GM12878 (cell line): ENCODE measurements at regions not wholly inside any gene's neighbourhood (a gene's known extent, or its start where the extent isn't known, plus 50 kb on each side); places are given as distances from the start of the nearest gene placed in this dataset.

ENCODE experiments used
- ATAC-seq: fragments of 200-7000 bp; cut with Tn5 transposase; 3 replicates; pipeline ENCODE4 v1.9.1; 2020; ENCODE audit warnings: mild to moderate bottlenecking, moderate library complexity
- BruUV-seq: library from RNA; stranded (reverse); fragments of 400-500 nt; replicated peaks from 2 replicates; lab custom pipeline; 2021; lab: Mats Ljungman, UMichigan
- CTCF ChIA-PET: fragments of 300-600 bp; sonication (Branson Sonifier 250); formaldehyde crosslinking; extraction: SDS; loops from one replicate; lab custom pipeline; 2021; ENCODE audit warnings: inconsistent platforms; lab: Yijun Ruan, JAX
- POLR2A ChIA-PET: fragments of 350-600 bp; formaldehyde crosslinking; extraction: SDS; loops from one replicate; lab custom pipeline; 2021; ENCODE audit warnings: inconsistent platforms; lab: Charles Lee
- RAD21 ChIA-PET: fragments of 300-600 bp; sonication (Branson Sonifier 250); formaldehyde crosslinking; loops from one replicate; lab custom pipeline; 2023; ENCODE audit warnings: antibody characterized with exemption; ENCODE audit not compliant: unreplicated experiment; lab: Charles Lee
- SMC1A ChIA-PET: fragments of 300-600 bp; sonication (Branson Sonifier 250); formaldehyde crosslinking; loops from one replicate; lab custom pipeline; 2023; ENCODE audit not compliant: unreplicated experiment, uncharacterized antibody; lab: Charles Lee
- DNase-seq: peaks from one replicate; pipeline ENCODE4 v3.0.0-alpha.2; 2011; ENCODE audit warnings: low read depth, low spot score
- FAIRE-seq: peaks from 3 replicates; lab custom pipeline; 2011; peaks lifted over from hg19 to GRCh38; lab: Jason Lieb, UNC
- H2AFZ ChIP-seq: 2 replicates; pipeline ENCODE4 v1.6.0; 2011; ENCODE audit warnings: low read depth, low read length, control low read depth; ENCODE audit not compliant: control insufficient read depth
- H3K27ac ChIP-seq: 2 replicates; pipeline ENCODE4 v1.5.1; 2011; ENCODE audit warnings: control low read depth; ENCODE audit not compliant: control insufficient read depth, insufficient read depth
- H3K27me3 ChIP-seq, 2 experiments: replicated peaks in 1 of 2; 2 replicates each; pipeline versions ENCODE4 v1.6.0 to v1.6.1; 2011; ENCODE audit warnings: low read length in 1 of 2; ENCODE audit not compliant: control insufficient read depth in 2 of 2, insufficient read depth in 2 of 2
- H3K36me3 ChIP-seq, 2 experiments: 2 replicates each; pipeline ENCODE4 v1.5.1; 2011; ENCODE audit warnings: low read length in 1 of 2; ENCODE audit not compliant: control insufficient read depth in 2 of 2, insufficient read depth in 2 of 2
- H3K4me1 ChIP-seq: 2 replicates; pipeline ENCODE4 v1.6.1; 2011; ENCODE audit warnings: mild to moderate bottlenecking, low read length, moderate library complexity, mixed read lengths; ENCODE audit not compliant: control insufficient read depth, insufficient read depth
- H3K4me2 ChIP-seq: 2 replicates; pipeline ENCODE4 v1.6.0; 2011; ENCODE audit warnings: control low read depth; ENCODE audit not compliant: control insufficient read depth, insufficient read depth
- H3K4me3 ChIP-seq: fragments of 200-600 bp; sonication (generic); 2 replicates; pipeline ENCODE4 v1.5.1; 2016
- H3K79me2 ChIP-seq: 2 replicates; pipeline ENCODE4 v1.6.0; 2011; ENCODE audit warnings: low read length; ENCODE audit not compliant: control insufficient read depth, insufficient read depth
- H3K9ac ChIP-seq: 2 replicates; pipeline ENCODE4 v1.8.0; 2011; ENCODE audit warnings: low read length, control low read depth, mixed read lengths; ENCODE audit not compliant: control insufficient read depth, insufficient read depth
- H3K9me3 ChIP-seq: replicated peaks from 3 replicates; pipeline ENCODE4 v1.5.1; 2011; ENCODE audit warnings: mild to moderate bottlenecking, low read length; ENCODE audit not compliant: control insufficient read depth, insufficient read depth
- H4K20me1 ChIP-seq: 2 replicates; pipeline ENCODE4 v1.6.0; 2011; ENCODE audit not compliant: control insufficient read depth, insufficient read depth
- EZH2 ChIP-seq: IDR thresholded peaks from 2 replicates; pipeline ENCODE4 v1.6.1; 2012; ENCODE audit warnings: low read depth, mild to moderate bottlenecking, control low read depth, inconsistent platforms, low read length, borderline replicate concordance; ENCODE audit not compliant: control insufficient read depth
- NR2C1 ChIP-seq: fragments of 450-650 bp; IDR thresholded peaks from 2 replicates; pipeline ENCODE4 v1.6.1; 2017; ENCODE audit warnings: antibody characterized with exemption, mild to moderate bottlenecking, moderate library complexity
- POLR2A ChIP-seq: IDR thresholded peaks from 2 replicates; pipeline ENCODE4 v1.6.1; 2011; ENCODE audit warnings: low read depth, mild to moderate bottlenecking, low read length
- RAD51 ChIP-seq: fragments of 450-650 bp; IDR thresholded peaks from 2 replicates; pipeline ENCODE4 v1.6.1; 2016; ENCODE audit warnings: moderate library complexity, mild to moderate bottlenecking, inconsistent platforms
- SMAD5 ChIP-seq: IDR thresholded peaks from 2 replicates; pipeline ENCODE4 v1.6.1; 2016; ENCODE audit warnings: antibody characterized with exemption, low read depth
- SMC3 ChIP-seq: IDR thresholded peaks from 2 replicates; pipeline ENCODE4 v1.6.1; 2011; ENCODE audit warnings: low read length, improper control_type of control experiment, borderline replicate concordance
- ZNF217 ChIP-seq: fragments of 450-650 bp; IDR thresholded peaks from 2 replicates; pipeline ENCODE4 v1.6.1; 2017; ENCODE audit warnings: antibody characterized with exemption, mild to moderate bottlenecking
- in situ Hi-C: fragments of 300-500 bp; cut with MboI; formaldehyde crosslinking; loops from 9 replicates; pipeline ENCODE4 v1.14.3; 2018; ENCODE audit warnings: mixed read lengths
- intact Hi-C: fragments of 100-400 bp; cut with micrococcal nuclease; formaldehyde crosslinking; loops from one replicate; pipeline ENCODE4 v1.14.2; 2022; ENCODE audit not compliant: unreplicated experiment
- TF ChIP-seq, protein P1 (sequence below): fragments of 450-650 bp; formaldehyde crosslinking; IDR thresholded peaks from 2 replicates; pipeline ENCODE4 v1.5.0; 2022; ENCODE audit warnings: mild to moderate bottlenecking, missing genetic modification characterization
- TF ChIP-seq, protein P2 (sequence below): IDR thresholded peaks from 2 replicates; pipeline ENCODE4 v1.6.1; 2012; ENCODE audit warnings: low read depth, low read length, improper control_type of control experiment
- TF ChIP-seq, protein P3 (sequence below): fragments of 450-650 bp; IDR thresholded peaks from 2 replicates; pipeline ENCODE4 v1.6.1; 2017; ENCODE audit warnings: mild to moderate bottlenecking
- TF ChIP-seq, protein P4 (sequence below): fragments of 450-650 bp; formaldehyde crosslinking; IDR thresholded peaks from 2 replicates; pipeline ENCODE4 v1.4.0; 2022; ENCODE audit warnings: mild to moderate bottlenecking, moderate library complexity
- TF ChIP-seq, protein P5 (sequence below): fragments of 450-650 bp; IDR thresholded peaks from 2 replicates; pipeline ENCODE4 v1.6.1; 2016; ENCODE audit warnings: mild to moderate bottlenecking
- TF ChIP-seq, protein P6 (sequence below): IDR thresholded peaks from 2 replicates; pipeline ENCODE4 v1.6.1; 2011; ENCODE audit warnings: mild to moderate bottlenecking, low read depth, low read length, moderate library complexity; ENCODE audit not compliant: insufficient replicate concordance

DNA sequence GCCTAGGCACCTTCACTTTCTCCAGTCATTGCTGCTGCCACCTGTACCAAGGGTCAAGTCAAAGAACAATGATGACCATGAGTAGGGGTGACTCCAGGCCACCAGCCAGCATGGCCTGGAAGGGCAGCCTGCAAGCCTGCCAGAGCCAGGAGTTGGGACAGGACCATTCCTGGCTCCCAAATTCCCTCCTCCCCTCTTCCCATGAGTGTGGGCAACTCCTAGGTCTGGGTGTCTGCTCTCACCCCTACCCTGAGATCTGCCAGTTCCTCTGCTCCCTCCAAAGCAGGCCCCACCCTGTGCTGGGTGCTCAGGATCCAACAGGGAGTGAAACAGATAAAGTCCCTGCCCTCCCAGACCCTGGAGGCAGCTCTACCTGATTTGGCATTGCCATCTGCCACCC lies 125.8 kb upstream of the NANOS1 start:
- ATAC-seq (no peak), DNase-seq (no peak), FAIRE-seq (no peak)
- ChIA-PET POLR2A (no interaction called here), CTCF (no interaction called here), SMC1A (no interaction called here), RAD21 (no interaction called here)
- Histone ChIP-seq H3K4me3 (no peak overlapping the region), H3K27me3 (no peaks in the 10 kb centered on the region), H3K4me1 (no peaks in the 10 kb centered on the region), H3K9ac (no peak overlapping the region), H3K36me3 (no peaks in the 10 kb centered on the region), H4K20me1 (no peaks in the 10 kb centered on the region), H3K79me2 (no peaks in the 10 kb centered on the region), H3K9me3 (no peaks in the 10 kb centered on the region), H3K27ac (no peak overlapping the region), H2AFZ (no peak overlapping the region), H3K4me2 (no peak overlapping the region)
- no TSS peak for BruUV-seq
- intact Hi-C loops (no loop called here), in situ Hi-C loops (no loop called here)
- TF ChIP-seq, protein P1, sequence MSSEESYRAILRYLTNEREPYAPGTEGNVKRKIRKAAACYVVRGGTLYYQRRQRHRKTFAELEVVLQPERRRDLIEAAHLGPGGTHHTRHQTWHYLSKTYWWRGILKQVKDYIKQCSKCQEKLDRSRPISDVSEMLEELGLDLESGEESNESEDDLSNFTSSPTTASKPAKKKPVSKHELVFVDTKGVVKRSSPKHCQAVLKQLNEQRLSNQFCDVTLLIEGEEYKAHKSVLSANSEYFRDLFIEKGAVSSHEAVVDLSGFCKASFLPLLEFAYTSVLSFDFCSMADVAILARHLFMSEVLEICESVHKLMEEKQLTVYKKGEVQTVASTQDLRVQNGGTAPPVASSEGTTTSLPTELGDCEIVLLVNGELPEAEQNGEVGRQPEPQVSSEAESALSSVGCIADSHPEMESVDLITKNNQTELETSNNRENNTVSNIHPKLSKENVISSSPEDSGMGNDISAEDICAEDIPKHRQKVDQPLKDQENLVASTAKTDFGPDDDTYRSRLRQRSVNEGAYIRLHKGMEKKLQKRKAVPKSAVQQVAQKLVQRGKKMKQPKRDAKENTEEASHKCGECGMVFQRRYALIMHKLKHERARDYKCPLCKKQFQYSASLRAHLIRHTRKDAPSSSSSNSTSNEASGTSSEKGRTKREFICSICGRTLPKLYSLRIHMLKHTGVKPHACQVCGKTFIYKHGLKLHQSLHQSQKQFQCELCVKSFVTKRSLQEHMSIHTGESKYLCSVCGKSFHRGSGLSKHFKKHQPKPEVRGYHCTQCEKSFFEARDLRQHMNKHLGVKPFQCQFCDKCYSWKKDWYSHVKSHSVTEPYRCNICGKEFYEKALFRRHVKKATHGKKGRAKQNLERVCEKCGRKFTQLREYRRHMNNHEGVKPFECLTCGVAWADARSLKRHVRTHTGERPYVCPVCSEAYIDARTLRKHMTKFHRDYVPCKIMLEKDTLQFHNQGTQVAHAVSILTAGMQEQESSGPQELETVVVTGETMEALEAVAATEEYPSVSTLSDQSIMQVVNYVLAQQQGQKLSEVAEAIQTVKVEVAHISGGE (CRISPR knock-in tag) = no peak
- TF ChIP-seq, protein P2, sequence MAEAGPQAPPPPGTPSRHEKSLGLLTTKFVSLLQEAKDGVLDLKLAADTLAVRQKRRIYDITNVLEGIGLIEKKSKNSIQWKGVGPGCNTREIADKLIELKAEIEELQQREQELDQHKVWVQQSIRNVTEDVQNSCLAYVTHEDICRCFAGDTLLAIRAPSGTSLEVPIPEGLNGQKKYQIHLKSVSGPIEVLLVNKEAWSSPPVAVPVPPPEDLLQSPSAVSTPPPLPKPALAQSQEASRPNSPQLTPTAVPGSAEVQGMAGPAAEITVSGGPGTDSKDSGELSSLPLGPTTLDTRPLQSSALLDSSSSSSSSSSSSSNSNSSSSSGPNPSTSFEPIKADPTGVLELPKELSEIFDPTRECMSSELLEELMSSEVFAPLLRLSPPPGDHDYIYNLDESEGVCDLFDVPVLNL = no peak
- TF ChIP-seq SMC3 (no peak), NR2C1 (no peak), POLR2A (no peak), RAD51 (no peak), SMAD5 (no peak), EZH2 (no peak), ZNF217 (no peak)
- TF ChIP-seq, protein P3, sequence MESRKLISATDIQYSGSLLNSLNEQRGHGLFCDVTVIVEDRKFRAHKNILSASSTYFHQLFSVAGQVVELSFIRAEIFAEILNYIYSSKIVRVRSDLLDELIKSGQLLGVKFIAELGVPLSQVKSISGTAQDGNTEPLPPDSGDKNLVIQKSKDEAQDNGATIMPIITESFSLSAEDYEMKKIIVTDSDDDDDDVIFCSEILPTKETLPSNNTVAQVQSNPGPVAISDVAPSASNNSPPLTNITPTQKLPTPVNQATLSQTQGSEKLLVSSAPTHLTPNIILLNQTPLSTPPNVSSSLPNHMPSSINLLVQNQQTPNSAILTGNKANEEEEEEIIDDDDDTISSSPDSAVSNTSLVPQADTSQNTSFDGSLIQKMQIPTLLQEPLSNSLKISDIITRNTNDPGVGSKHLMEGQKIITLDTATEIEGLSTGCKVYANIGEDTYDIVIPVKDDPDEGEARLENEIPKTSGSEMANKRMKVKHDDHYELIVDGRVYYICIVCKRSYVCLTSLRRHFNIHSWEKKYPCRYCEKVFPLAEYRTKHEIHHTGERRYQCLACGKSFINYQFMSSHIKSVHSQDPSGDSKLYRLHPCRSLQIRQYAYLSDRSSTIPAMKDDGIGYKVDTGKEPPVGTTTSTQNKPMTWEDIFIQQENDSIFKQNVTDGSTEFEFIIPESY = no peak
- TF ChIP-seq, protein P4, sequence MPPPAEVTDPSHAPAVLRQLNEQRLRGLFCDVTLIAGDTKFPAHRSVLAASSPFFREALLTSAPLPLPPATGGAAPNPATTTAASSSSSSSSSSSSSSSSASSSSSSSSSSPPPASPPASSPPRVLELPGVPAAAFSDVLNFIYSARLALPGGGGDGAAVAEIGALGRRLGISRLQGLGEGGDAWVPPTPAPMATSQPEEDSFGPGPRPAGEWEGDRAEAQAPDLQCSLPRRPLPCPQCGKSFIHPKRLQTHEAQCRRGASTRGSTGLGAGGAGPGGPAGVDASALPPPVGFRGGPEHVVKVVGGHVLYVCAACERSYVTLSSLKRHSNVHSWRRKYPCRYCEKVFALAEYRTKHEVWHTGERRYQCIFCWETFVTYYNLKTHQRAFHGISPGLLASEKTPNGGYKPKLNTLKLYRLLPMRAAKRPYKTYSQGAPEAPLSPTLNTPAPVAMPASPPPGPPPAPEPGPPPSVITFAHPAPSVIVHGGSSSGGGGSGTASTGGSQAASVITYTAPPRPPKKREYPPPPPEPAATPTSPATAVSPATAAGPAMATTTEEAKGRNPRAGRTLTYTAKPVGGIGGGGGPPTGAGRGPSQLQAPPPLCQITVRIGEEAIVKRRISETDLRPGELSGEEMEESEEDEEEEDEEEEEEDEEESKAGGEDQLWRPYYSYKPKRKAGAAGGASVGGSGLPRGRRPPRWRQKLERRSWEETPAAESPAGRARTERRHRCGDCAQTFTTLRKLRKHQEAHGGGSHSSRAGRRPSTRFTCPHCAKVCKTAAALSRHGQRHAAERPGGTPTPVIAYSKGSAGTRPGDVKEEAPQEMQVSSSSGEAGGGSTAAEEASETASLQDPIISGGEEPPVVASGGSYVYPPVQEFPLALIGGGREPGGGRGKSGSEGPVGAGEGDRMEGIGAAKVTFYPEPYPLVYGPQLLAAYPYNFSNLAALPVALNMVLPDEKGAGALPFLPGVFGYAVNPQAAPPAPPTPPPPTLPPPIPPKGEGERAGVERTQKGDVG (CRISPR knock-in tag) = no peak
- TF ChIP-seq, protein P5, sequence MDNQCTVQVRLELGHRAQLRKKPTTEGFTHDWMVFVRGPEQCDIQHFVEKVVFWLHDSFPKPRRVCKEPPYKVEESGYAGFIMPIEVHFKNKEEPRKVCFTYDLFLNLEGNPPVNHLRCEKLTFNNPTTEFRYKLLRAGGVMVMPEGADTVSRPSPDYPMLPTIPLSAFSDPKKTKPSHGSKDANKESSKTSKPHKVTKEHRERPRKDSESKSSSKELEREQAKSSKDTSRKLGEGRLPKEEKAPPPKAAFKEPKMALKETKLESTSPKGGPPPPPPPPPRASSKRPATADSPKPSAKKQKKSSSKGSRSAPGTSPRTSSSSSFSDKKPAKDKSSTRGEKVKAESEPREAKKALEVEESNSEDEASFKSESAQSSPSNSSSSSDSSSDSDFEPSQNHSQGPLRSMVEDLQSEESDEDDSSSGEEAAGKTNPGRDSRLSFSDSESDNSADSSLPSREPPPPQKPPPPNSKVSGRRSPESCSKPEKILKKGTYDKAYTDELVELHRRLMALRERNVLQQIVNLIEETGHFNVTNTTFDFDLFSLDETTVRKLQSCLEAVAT = no peak
- TF ChIP-seq, protein P6, sequence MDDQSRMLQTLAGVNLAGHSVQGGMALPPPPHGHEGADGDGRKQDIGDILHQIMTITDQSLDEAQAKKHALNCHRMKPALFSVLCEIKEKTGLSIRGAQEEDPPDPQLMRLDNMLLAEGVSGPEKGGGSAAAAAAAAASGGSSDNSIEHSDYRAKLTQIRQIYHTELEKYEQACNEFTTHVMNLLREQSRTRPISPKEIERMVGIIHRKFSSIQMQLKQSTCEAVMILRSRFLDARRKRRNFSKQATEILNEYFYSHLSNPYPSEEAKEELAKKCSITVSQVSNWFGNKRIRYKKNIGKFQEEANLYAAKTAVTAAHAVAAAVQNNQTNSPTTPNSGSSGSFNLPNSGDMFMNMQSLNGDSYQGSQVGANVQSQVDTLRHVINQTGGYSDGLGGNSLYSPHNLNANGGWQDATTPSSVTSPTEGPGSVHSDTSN = no peak
